G401 (cell line): ENCODE measurements at regions not wholly inside any gene's neighbourhood (a gene's known extent, or its start where the extent isn't known, plus 50 kb on each side); places are given as distances from the start of the nearest gene placed in this dataset.
A peak's percentile ranks its signal among the peaks of the same experiment; 100 is the strongest.
"Not testable (repeated sequence)": the region's sequence is repeated elsewhere in the genome, so short reads cannot be mapped to it uniquely, and the experiment has no call there.

ENCODE experiments used
- DNase-seq: peaks from one replicate; pipeline ENCODE4 v3.0.0-alpha.2; 2015; ENCODE audit warnings: low spot score
- in situ Hi-C: cut with HindIII; loops from 2 replicates; pipeline ENCODE4 v1.10.0; 2016; ENCODE audit warnings: low sequenced_read_pairs, mixed read lengths

GRCh38 chr13:55563267-55563666 lies 1577.5 kb upstream of the PRR20A start:
- in situ Hi-C loops, result no loop called here
- DNase-seq, result peak; percentile 58

- in situ Hi-C loops, result no loop called here
- DNase-seq, result no peak
Observed at GRCh38 chr13:55566334-55566733, 1574.4 kb upstream of the PRR20A start.

GRCh38 chr13:55566779-55567178 lies 1573.9 kb upstream of the PRR20A start:
- in situ Hi-C loops, result no loop called here
- no peak for DNase-seq

GRCh38 chr13:55567721-55568625 lies 1572.7 kb upstream of the PRR20A start:
- in situ Hi-C loops, result no loop called here
- DNase-seq, result no peak

- no peak for DNase-seq
- in situ Hi-C loops, result no loop called here
Observed at GRCh38 chr13:55569082-55569481, 1571.6 kb upstream of the PRR20A start.

GRCh38 chr13:55569514-55569913 lies 1571.2 kb upstream of the PRR20A start:
- DNase-seq, result no peak
- in situ Hi-C loops, result no loop called here

GRCh38 chr13:55570371-55570770 lies 1570.3 kb upstream of the PRR20A start:
- no peak for DNase-seq
- in situ Hi-C loops, result no loop called here

GRCh38 chr13:55571237-55571867 lies 1569.4 kb upstream of the PRR20A start:
- no peak for DNase-seq

GRCh38 chr13:55572408-55572807 lies 1568.3 kb upstream of the PRR20A start:
- in situ Hi-C loops, result no loop called here
- no peak for DNase-seq

More at GRCh38 chr13:55571237-55571867, 1569.4 kb upstream of the PRR20A start:
- in situ Hi-C loops, result no loop called here

GRCh38 chr13:55572862-55573261 lies 1567.9 kb upstream of the PRR20A start:
- DNase-seq, result no peak
- in situ Hi-C loops, result no loop called here

GRCh38 chr13:55573565-55573964 lies 1567.2 kb upstream of the PRR20A start:
- DNase-seq, result no peak
- in situ Hi-C loops, result no loop called here

GRCh38 chr13:55576389-55576788 lies 1564.3 kb upstream of the PRR20A start:
- in situ Hi-C loops, result no loop called here
- no peak for DNase-seq

GRCh38 chr13:55577082-55577846 lies 1563.5 kb upstream of the PRR20A start:
- in situ Hi-C loops, result no loop called here
- no peak for DNase-seq

- in situ Hi-C loops, result no loop called here
- DNase-seq, result no peak
Observed at GRCh38 chr13:55577847-55578210, 1562.9 kb upstream of the PRR20A start.

GRCh38 chr13:55582294-55582693 lies 1558.4 kb upstream of the PRR20A start:
- in situ Hi-C loops, DNase-seq: not testable (repeated sequence)

GRCh38 chr13:55583953-55584593 lies 1556.6 kb upstream of the PRR20A start:
- DNase-seq, result no peak
- in situ Hi-C loops, result no loop called here

GRCh38 chr13:55602784-55603183 lies 1537.9 kb upstream of the PRR20A start:
- DNase-seq, result no peak
- in situ Hi-C loops, result no loop called here

- no peak for DNase-seq
- in situ Hi-C loops, result no loop called here
Observed at GRCh38 chr13:55606045-55606665, 1534.6 kb upstream of the PRR20A start.
